Activated CD4-positive, alpha-beta T cell treated with anti-CD3 and anti-CD28 coated beads, Interleukin-2, amount 10 ng/mL, durations not matched to agents 7 days and 5 days (primary cell): ENCODE measurements at regions not wholly inside any gene's neighbourhood (a gene's known extent, or its start where the extent isn't known, plus 50 kb on each side); places are given as distances from the start of the nearest gene placed in this dataset.

Experiments used
- CTCF ChIA-PET: fragments of 350-600 bp; sonication (Branson Sonifier 250); formaldehyde crosslinking; loops from one replicate; lab custom pipeline; 2021; ENCODE audit warnings: antibody characterized with exemption; lab: Charles Lee
- POLR2A ChIA-PET: fragments of 350-600 bp; sonication (Branson Sonifier 250); formaldehyde crosslinking; loops from one replicate; lab custom pipeline; 2021; ENCODE audit warnings: antibody characterized with exemption; lab: Charles Lee
- DNase-seq: peaks from one replicate; pipeline ENCODE4 v3.0.0-alpha.2; 2020
- H3K27ac Mint-ChIP-seq: one replicate; pipeline ENCODE4 v1.8.0; 2021; ENCODE audit warnings: mild to moderate bottlenecking, moderate library complexity, mixed read lengths
- H3K27me3 Mint-ChIP-seq: one replicate; pipeline ENCODE4 v1.8.0; 2021; ENCODE audit warnings: mixed read lengths
- H3K36me3 Mint-ChIP-seq: one replicate; pipeline ENCODE4 v1.8.0; 2021; ENCODE audit warnings: low read depth, mixed read lengths
- H3K4me1 Mint-ChIP-seq: one replicate; pipeline ENCODE4 v1.8.0; 2021; ENCODE audit warnings: mixed read lengths
- H3K4me3 Mint-ChIP-seq: one replicate; pipeline ENCODE4 v1.8.0; 2021; ENCODE audit warnings: mild to moderate bottlenecking, moderate library complexity, mixed read lengths
- H3K9me3 Mint-ChIP-seq: one replicate; pipeline ENCODE4 v1.8.0; 2021; ENCODE audit warnings: mixed read lengths

DNA sequence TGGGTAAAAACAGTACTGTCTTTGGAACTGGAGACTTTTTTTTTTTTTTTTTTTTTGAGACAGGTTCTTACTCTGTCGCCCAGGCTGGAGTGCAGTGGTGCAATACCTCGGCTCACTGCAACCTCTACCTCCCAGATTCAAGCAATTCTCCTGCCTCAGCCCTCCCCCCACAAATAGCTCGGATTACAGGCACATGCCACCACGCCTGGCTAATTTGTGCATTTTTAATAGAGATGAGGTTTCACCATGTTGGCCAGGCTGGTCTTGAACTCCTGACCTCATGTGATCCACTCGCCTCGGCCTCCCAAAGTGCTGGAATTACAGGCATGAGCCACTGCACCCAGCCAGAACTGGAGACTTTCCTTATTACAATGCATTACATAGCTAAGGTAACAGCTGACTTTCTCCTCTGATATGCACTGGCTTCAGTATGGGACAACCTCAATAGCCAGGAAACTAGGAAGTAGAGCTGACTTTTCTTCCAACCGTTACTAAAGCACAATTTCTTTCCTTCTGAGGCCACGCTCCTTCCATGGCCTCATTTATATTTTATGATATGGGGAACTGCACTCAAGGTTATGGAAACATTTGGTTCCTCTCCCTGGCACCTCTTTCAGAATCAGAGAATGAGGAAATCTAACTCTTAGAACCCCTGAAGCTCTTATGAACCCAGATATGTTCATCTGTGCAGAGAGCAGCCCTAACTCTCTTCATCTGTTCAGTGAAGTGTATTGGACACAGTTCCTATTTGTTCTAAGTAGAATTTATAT is 53.5 kb upstream of the FAM9B start:
- Mint-ChIP-seq H3K27me3 (no peaks in the 10 kb centered on the region), H3K4me3 (no peak overlapping the region), H3K9me3 (no peaks in the 10 kb centered on the region), H3K4me1 (no peaks in the 10 kb centered on the region), H3K36me3 (no peaks in the 10 kb centered on the region), H3K27ac (no peak overlapping the region)
- ChIA-PET CTCF (interaction anchor here (0.9 to 1.5 kb wide), 2 partner anchors 9 to 44 kb away, joined by 3 to 5 read pairs; no protein-coding TSS in a partner anchor), POLR2A (no interaction called here)
- no peak for DNase-seq

GRCh38 chrX:9088896-9089295 is 55.0 kb upstream of the FAM9B start:
- no peak overlapping the region for H3K4me3 Mint-ChIP-seq
- H3K4me1 Mint-ChIP-seq, result no peaks in the 10 kb centered on the region
- ChIA-PET CTCF (no interaction called here), POLR2A (no interaction called here)
- no peak for DNase-seq
- H3K9me3 Mint-ChIP-seq, result no peaks in the 10 kb centered on the region
- H3K27ac Mint-ChIP-seq, result no peak overlapping the region
- H3K27me3 Mint-ChIP-seq, result no peaks in the 10 kb centered on the region
- no peaks in the 10 kb centered on the region for H3K36me3 Mint-ChIP-seq

GRCh38 chrX:9090766-9091165 is 56.8 kb upstream of the FAM9B start:
- Mint-ChIP-seq H3K27ac (no peak overlapping the region), H3K4me3 (no peak overlapping the region), H3K4me1 (no peaks in the 10 kb centered on the region), H3K27me3 (no peaks in the 10 kb centered on the region), H3K9me3 (peaks cover 3% of the 10 kb centered on the region), H3K36me3 (no peaks in the 10 kb centered on the region)
- no peak for DNase-seq
- CTCF ChIA-PET, result no interaction called here
- POLR2A ChIA-PET, result no interaction called here

DNA sequence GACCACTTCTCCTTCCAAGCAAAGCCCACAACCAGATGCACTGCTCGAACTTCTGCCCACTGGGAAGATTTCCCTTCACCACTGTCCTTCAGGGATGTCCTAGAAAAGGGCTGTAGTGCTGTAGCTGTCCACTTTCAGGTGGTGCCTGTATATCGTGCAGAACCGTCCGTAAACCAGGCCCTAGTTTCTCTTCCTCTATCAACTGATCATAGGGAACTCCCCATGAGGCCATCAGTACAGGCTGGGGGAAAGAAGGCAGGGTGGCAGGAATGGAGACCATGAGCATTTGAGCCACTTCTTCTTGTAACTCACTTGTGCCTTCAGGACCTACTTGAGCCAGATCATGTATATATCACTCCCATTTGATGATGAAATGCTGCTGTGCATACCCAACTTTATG is 57.3 kb upstream of the FAM9B start:
- DNase-seq, result no peak
- H3K27ac Mint-ChIP-seq, result no peak overlapping the region
- ChIA-PET CTCF (no interaction called here), POLR2A (no interaction called here)
- no peaks in the 10 kb centered on the region for H3K27me3 Mint-ChIP-seq
- H3K4me1 Mint-ChIP-seq, result no peaks in the 10 kb centered on the region
- H3K9me3 Mint-ChIP-seq, result peaks cover 3% of the 10 kb centered on the region
- H3K4me3 Mint-ChIP-seq, result no peak overlapping the region
- no peaks in the 10 kb centered on the region for H3K36me3 Mint-ChIP-seq

GRCh38 chrX:9102956-9103355 is 69.0 kb upstream of the FAM9B start:
- DNase-seq, result no peak
- ChIA-PET POLR2A (no interaction called here), CTCF (no interaction called here)
- Mint-ChIP-seq H3K27ac (no peak overlapping the region), H3K9me3 (no peaks in the 10 kb centered on the region), H3K36me3 (no peaks in the 10 kb centered on the region), H3K4me1 (no peaks in the 10 kb centered on the region), H3K4me3 (no peak overlapping the region), H3K27me3 (no peaks in the 10 kb centered on the region)

DNA sequence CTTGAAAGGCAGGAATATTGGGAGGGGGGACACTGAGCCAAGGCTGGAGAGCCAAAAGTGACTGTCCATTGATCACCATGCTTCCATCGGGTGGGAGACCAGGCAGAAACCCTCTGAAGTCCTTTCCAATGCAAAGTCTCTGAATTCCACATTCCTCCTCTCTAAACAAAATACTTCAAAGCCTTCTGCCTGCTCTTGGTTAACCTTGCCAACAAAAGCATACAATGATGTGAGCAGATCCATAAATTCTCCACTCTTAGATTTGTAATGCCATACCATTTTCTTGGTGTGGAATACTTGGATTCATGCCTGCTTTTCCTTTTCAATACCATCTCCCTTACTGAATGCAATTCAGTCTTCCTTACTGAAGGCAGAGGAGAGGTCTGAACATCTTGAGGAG is 74.1 kb upstream of the FAM9B start:
- H3K27ac Mint-ChIP-seq, result no peak overlapping the region
- no peaks in the 10 kb centered on the region for H3K4me1 Mint-ChIP-seq
- ChIA-PET POLR2A (no interaction called here), CTCF (no interaction called here)
- no peaks in the 10 kb centered on the region for H3K9me3 Mint-ChIP-seq
- H3K4me3 Mint-ChIP-seq, result no peak overlapping the region
- no peaks in the 10 kb centered on the region for H3K27me3 Mint-ChIP-seq
- H3K36me3 Mint-ChIP-seq, result no peaks in the 10 kb centered on the region
- no peak for DNase-seq

DNA sequence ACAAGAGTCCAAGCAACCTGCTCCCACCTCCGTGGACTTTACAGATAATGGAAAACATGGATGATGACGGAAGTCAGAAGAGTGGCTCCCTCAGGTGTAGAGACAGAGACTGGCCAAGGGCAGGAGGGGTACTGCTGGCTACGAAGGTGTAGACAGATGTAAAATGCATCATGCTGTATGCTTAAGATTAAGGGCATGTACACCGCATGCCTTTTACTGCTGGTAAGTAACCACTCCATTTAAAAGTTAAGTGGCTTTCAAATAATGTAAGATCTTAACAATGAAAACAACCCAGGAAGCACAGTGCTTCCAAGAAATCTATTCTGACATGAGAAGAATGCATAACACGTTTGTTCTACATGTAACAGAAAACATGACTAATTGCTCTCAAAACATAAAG is 76.9 kb upstream of the FAM9B start:
- Mint-ChIP-seq H3K36me3 (no peaks in the 10 kb centered on the region), H3K27me3 (no peaks in the 10 kb centered on the region), H3K4me3 (no peak overlapping the region), H3K9me3 (no peaks in the 10 kb centered on the region), H3K27ac (no peak overlapping the region), H3K4me1 (no peaks in the 10 kb centered on the region)
- POLR2A ChIA-PET, result no interaction called here
- no peak for DNase-seq
- CTCF ChIA-PET, result no interaction called here

DNA sequence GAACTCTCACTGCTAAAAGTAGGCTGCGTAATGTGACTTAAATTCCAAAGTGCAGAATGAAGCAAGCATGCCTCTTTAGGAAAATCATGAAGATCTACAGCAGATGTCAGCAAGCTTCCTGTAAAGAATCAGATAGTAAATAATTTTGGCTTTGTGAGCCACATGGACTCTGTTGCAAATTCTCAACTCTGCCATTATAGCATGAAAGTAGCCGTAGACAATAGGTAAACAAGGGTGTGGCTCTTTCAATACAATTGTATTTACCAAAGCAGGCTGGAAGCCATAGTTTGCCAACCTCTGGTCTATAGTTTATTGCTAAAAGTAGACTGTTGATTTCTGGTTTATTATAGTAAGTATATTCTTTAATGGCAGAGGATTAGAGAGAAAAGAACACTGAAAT is 80.3 kb upstream of the FAM9B start:
- ChIA-PET CTCF (no interaction called here), POLR2A (no interaction called here)
- no peaks in the 10 kb centered on the region for H3K36me3 Mint-ChIP-seq
- H3K4me3 Mint-ChIP-seq, result no peak overlapping the region
- no peak for DNase-seq
- no peaks in the 10 kb centered on the region for H3K4me1 Mint-ChIP-seq
- no peaks in the 10 kb centered on the region for H3K9me3 Mint-ChIP-seq
- H3K27ac Mint-ChIP-seq, result no peak overlapping the region
- H3K27me3 Mint-ChIP-seq, result no peaks in the 10 kb centered on the region

DNA sequence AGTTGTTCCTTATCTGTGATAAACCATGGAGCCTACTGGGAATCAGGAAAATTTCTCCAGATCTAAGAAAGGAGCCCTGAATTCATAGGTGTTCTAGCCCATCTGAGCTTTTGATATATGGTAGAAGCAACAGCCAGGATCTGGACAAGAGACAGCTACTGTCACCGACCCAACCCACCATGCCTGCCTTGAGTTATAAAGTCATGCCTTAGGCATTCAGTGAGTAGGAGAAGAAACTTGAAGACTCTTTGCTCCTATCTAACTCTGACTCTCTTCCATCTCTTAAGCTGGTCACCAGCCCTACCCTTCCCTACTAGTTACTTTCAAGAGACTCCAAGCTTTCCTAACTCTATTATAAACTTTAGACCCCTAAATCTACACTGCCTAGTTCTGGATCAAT is 83.9 kb upstream of the FAM9B start:
- CTCF ChIA-PET, result no interaction called here
- no peak overlapping the region for H3K27ac Mint-ChIP-seq
- POLR2A ChIA-PET, result no interaction called here

GRCh38 chrX:9122519-9123245 is 88.8 kb upstream of the FAM9B start:
- H3K4me3 Mint-ChIP-seq, result no peak overlapping the region
- no peak overlapping the region for H3K27ac Mint-ChIP-seq
- DNase-seq, result no peak
- H3K27me3 Mint-ChIP-seq, result no peaks in the 10 kb centered on the region
- H3K9me3 Mint-ChIP-seq, result peaks cover 2% of the 10 kb centered on the region
- H3K4me1 Mint-ChIP-seq, result no peaks in the 10 kb centered on the region
- H3K36me3 Mint-ChIP-seq, result peaks cover 2% of the 10 kb centered on the region
- ChIA-PET POLR2A (no interaction called here), CTCF (no interaction called here)

More for the DNA sequence above, 83.9 kb upstream of the FAM9B start:
- Mint-ChIP-seq H3K4me1 (no peaks in the 10 kb centered on the region), H3K4me3 (no peak overlapping the region), H3K36me3 (peaks cover 2% of the 10 kb centered on the region), H3K9me3 (peaks cover 1% of the 10 kb centered on the region), H3K27me3 (no peaks in the 10 kb centered on the region)
- DNase-seq, result no peak

- Mint-ChIP-seq H3K27me3 (no peaks in the 10 kb centered on the region), H3K36me3 (no peaks in the 10 kb centered on the region), H3K4me3 (no peak overlapping the region), H3K9me3 (peaks cover 9% of the 10 kb centered on the region), H3K27ac (no peak overlapping the region), H3K4me1 (no peaks in the 10 kb centered on the region)
- ChIA-PET POLR2A (no interaction called here), CTCF (no interaction called here)
- DNase-seq, result no peak
Observed at GRCh38 chrX:9127986-9128385, 94.1 kb upstream of the FAM9B start.

DNA sequence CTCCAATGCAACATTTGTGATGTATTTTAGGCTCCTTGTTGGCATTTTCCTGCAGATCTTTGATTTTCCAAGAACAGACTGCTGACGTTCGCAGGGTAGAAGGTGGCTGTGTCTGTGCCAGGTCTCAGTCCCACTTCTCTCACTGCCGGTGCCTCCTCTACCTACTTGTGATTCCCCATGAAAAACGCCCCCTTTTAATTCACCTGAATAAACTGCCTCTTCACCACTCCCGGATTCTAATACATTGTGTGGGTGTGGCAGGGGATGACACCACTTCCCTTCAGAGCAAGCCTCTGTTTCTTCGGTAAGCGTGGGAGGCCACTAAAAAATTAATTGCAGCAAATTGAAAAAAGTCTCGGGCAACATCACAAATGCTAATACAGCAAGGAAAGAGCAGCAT is 96.1 kb upstream of the FAM9B start:
- POLR2A ChIA-PET, result no interaction called here
- H3K27ac Mint-ChIP-seq, result no peak overlapping the region
- CTCF ChIA-PET, result no interaction called here
- no peaks in the 10 kb centered on the region for H3K36me3 Mint-ChIP-seq
- no peak for DNase-seq
- H3K4me1 Mint-ChIP-seq, result no peaks in the 10 kb centered on the region
- no peak overlapping the region for H3K4me3 Mint-ChIP-seq
- H3K27me3 Mint-ChIP-seq, result no peaks in the 10 kb centered on the region
- peaks cover 9% of the 10 kb centered on the region for H3K9me3 Mint-ChIP-seq

DNA sequence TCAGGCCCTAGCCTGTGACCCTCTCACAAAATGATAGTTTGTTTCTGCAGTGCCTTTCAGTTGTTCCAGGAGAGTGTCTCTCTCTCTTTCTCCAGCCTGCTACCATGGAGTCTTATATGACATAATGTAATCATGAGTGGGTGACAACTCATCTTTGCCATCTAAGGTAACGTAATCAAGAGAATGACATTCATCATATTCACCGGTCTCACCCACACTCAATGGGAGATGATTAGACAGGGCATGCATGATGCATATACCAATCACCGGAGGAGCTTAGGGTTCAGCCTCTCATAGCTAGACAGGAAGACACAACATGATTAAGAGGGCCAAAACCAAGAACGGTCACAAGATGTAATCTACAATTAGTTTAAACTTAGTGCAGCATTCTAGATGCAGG is 97.1 kb upstream of the FAM9B start:
- H3K36me3 Mint-ChIP-seq, result no peaks in the 10 kb centered on the region
- DNase-seq, result no peak
- H3K27ac Mint-ChIP-seq, result no peak overlapping the region

More for the DNA sequence above, 97.1 kb upstream of the FAM9B start:
- ChIA-PET CTCF (interaction anchor here (0.5 to 1.3 kb wide), 3 partner anchors 14 to 333 kb away, joined by 3 to 4 read pairs (median 3); no protein-coding TSS in a partner anchor), POLR2A (no interaction called here)
- Mint-ChIP-seq H3K4me1 (no peaks in the 10 kb centered on the region), H3K9me3 (peaks cover 9% of the 10 kb centered on the region), H3K27me3 (no peaks in the 10 kb centered on the region), H3K4me3 (no peak overlapping the region)
